ENCODE measurements at regions not wholly inside any gene's neighbourhood (a gene's known extent, or its start where the extent isn't known, plus 50 kb on each side); places are given as distances from the start of the nearest gene placed in this dataset.
"Not testable (repeated sequence)": the region's sequence is repeated elsewhere in the genome, so short reads cannot be mapped to it uniquely, and the experiment has no call there.

DNA sequence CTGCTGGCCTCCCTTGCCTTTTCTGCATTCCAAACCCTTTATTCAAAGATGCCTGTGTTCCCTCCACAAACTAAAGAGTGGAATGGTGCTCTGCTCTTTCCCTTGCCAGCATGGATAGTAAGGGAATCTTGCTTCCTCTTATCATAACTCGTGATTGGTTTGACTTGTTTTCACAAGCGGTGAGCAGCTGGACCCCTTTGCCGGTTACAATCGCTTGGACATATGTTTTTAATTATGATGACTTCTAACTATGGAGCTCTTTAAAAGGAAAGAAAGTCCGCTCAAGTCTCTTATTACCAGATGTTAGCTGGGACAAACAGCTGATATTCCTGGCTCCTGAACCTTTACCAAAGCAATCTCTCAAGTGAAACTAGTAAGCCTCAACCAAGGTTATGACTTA, 1094.7 kb downstream of the UQCRFS1 start:
- DNase-seq (ENCODE audit: low read depth) = no peak
- TF ChIP-seq, protein P1, sequence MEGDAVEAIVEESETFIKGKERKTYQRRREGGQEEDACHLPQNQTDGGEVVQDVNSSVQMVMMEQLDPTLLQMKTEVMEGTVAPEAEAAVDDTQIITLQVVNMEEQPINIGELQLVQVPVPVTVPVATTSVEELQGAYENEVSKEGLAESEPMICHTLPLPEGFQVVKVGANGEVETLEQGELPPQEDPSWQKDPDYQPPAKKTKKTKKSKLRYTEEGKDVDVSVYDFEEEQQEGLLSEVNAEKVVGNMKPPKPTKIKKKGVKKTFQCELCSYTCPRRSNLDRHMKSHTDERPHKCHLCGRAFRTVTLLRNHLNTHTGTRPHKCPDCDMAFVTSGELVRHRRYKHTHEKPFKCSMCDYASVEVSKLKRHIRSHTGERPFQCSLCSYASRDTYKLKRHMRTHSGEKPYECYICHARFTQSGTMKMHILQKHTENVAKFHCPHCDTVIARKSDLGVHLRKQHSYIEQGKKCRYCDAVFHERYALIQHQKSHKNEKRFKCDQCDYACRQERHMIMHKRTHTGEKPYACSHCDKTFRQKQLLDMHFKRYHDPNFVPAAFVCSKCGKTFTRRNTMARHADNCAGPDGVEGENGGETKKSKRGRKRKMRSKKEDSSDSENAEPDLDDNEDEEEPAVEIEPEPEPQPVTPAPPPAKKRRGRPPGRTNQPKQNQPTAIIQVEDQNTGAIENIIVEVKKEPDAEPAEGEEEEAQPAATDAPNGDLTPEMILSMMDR (IDR thresholded peaks at IDR 0.05; ENCODE audit: low read depth, low read length, missing control alignments) = no peak
- H3K4me3 ChIP-seq (ENCODE audit: low read depth, low read length) = no peak overlapping the region

DNA sequence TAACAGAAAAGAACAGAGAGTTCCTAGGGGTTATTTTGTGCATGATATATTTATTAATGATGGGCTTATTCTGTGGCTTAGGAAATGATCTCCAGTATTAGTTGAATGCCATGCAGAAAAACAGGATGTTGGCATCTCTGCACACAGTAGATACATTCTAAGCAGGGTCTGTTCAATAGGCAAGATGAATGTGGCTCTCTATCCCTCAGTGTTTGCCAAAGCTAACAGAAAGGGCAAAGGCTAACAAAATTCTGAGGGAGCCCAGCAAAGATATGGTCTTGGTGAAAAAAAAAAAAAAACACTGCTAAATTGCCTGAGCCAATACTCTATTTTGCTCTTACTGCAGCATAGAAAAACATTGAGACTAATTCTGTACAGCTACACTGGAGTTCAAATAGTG, 1095.8 kb downstream of the UQCRFS1 start:
- TF ChIP-seq, protein P1 (IDR thresholded peaks at IDR 0.05; ENCODE audit: low read depth, low read length, missing control alignments) = no peak
- no peak overlapping the region for H3K4me3 ChIP-seq (ENCODE audit: low read depth, low read length)
- no peak for DNase-seq (ENCODE audit: low read depth)

- H3K4me3 ChIP-seq (ENCODE audit: low read depth, low read length); DNase-seq (ENCODE audit: low read depth): not testable (repeated sequence)
These were observed 1096.6 kb downstream of the UQCRFS1 start for GRCh38 chr19:28116379-28116778.

DNA sequence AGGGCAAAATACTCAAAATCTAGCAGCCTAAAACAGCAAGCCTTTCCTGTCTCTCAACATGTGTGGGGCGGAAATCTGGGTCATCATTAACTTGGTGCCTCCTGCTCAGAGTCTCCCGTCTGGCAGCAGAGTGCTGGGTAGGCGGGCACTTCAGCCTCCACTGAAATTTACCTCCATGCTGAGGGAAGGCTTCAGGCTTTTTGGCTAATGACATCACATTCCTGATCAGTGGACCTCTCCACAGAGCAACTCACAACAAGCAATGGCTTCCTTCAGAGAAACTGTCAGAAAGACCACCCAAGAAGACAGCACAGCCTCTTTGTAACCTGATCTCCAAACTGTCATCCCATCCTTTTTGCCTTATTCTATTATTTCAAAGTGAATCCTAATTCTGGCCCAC, 1109.0 kb downstream of the UQCRFS1 start:
- DNase-seq (ENCODE audit: low read depth) = no peak
- no peak overlapping the region for H3K4me3 ChIP-seq (ENCODE audit: low read depth, low read length)
- TF ChIP-seq, protein P1 (IDR thresholded peaks at IDR 0.05; ENCODE audit: low read depth, low read length, missing control alignments) = no peak

DNA sequence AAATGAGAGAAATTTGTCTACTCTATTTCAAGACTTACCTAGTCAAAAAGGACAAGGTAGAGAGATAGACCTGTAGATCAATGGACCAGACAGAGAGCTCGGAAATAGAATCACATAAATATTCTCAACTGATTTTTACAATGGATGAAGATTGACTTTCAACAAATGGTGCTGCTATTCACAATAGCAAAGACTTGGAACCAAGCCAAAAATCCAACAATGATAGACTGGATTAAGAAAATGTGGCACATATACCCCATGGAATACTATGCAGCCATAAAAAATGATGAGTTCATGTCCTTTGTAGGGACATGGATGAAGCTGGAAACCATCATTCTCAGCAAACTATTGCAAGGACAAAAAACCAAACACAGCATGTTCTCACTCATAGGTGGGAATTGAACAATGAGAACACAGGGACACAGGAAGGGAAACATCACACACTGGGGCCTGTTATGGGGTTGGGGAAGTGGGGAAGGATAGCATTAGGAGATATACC, 1128.2 kb downstream of the UQCRFS1 start:
- H3K4me3 ChIP-seq (ENCODE audit: low read depth, low read length); DNase-seq (ENCODE audit: low read depth): not testable (repeated sequence)

GRCh38 chr19:28076628-28077027, 1136.3 kb downstream of the UQCRFS1 start:
- DNase-seq (ENCODE audit: low read depth) = no peak
- no peak overlapping the region for H3K4me3 ChIP-seq (ENCODE audit: low read depth, low read length)
- TF ChIP-seq, protein P1 (IDR thresholded peaks at IDR 0.05; ENCODE audit: low read depth, low read length, missing control alignments) = no peak

DNA sequence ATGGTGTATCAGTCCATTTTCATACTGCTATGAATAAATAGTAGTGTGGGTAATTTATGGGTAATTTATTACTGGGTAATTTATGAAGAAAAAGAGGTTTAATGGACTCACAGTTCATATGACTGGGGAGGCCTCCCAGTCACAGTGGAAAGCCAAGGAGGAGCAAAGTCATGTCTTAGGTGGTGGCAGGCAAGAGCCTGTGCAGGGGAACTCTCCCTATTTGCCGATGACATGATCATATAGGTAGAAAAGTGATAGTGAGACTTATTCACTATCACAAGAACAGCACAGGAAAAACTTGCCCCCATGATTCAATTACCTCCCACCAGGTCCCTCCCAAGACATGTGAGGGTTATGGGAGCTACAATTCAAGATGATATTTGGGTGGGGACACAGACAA, 1137.7 kb downstream of the UQCRFS1 start:
- TF ChIP-seq, protein P1 (IDR thresholded peaks at IDR 0.05; ENCODE audit: low read depth, low read length, missing control alignments) = no peak
- no peak for DNase-seq (ENCODE audit: low read depth)
- no peak overlapping the region for H3K4me3 ChIP-seq (ENCODE audit: low read depth, low read length)

DNA sequence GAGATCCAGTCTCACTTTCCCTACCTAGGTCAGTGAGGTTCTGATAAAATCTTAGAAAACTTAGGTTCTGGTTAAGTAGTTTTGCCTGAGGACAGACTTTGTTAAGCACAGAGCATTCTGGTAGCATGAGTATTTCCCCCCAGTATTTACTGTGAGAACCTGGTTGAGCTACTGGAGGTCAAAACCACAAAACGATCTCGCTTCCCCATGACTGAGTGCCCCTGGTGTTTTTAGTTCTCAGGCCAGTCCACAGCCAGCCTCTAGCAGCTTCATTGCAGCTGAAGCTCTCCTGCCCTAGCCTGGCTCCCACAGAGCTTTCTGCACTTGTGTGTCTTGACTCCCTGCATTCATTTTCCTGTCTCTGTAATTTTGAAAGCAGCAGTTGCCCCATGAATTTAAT, 1138.2 kb downstream of the UQCRFS1 start:
- DNase-seq (ENCODE audit: low read depth) = no peak
- H3K4me3 ChIP-seq (ENCODE audit: low read depth, low read length) = no peak overlapping the region
- TF ChIP-seq, protein P1 (IDR thresholded peaks at IDR 0.05; ENCODE audit: low read depth, low read length, missing control alignments) = no peak
